Vagina (tissue), 2 donors: ENCODE measurements at regions not wholly inside any gene's neighbourhood (a gene's known extent, or its start where the extent isn't known, plus 50 kb on each side); places are given as distances from the start of the nearest gene placed in this dataset.

Experiments used
- POLR2AphosphoS5 ChIP-seq, 2 donors: sonication (generic); formaldehyde crosslinking; IDR thresholded peaks; one replicate each; pipeline ENCODE4 v1.9.0; 2017; ENCODE audit warnings: antibody characterized with exemption in 2 of 2, mild to moderate bottlenecking in 2 of 2, low read depth in 1 of 2; ENCODE audit not compliant: insufficient read depth in 1 of 2
- TF ChIP-seq, protein P1 (sequence below), 3 experiments: fragments of 450-650 bp in 2 of 3; fragments of 200-600 bp in 1 of 3; sonication (generic) in 1 of 3; IDR thresholded peaks; one replicate each; pipeline ENCODE4 v1.5.1; 2017 to 2019; ENCODE audit warnings: antibody characterized with exemption in 3 of 3, mild to moderate bottlenecking in 2 of 3, moderate library complexity in 2 of 3

GRCh38 chr7:95691464-95691863, 80.9 kb upstream of the DYNC1I1 start:
- TF ChIP-seq, protein P1, sequence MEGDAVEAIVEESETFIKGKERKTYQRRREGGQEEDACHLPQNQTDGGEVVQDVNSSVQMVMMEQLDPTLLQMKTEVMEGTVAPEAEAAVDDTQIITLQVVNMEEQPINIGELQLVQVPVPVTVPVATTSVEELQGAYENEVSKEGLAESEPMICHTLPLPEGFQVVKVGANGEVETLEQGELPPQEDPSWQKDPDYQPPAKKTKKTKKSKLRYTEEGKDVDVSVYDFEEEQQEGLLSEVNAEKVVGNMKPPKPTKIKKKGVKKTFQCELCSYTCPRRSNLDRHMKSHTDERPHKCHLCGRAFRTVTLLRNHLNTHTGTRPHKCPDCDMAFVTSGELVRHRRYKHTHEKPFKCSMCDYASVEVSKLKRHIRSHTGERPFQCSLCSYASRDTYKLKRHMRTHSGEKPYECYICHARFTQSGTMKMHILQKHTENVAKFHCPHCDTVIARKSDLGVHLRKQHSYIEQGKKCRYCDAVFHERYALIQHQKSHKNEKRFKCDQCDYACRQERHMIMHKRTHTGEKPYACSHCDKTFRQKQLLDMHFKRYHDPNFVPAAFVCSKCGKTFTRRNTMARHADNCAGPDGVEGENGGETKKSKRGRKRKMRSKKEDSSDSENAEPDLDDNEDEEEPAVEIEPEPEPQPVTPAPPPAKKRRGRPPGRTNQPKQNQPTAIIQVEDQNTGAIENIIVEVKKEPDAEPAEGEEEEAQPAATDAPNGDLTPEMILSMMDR (IDR thresholded peaks at IDR 0.05), result no peak
- no peak for TF ChIP-seq POLR2AphosphoS5 (IDR thresholded peaks at IDR 0.05; ENCODE audit: insufficient read depth in 1 of 2, low read depth in 1 of 2)
